ENCODE measurements at regions not wholly inside any gene's neighbourhood (a gene's known extent, or its start where the extent isn't known, plus 50 kb on each side); places are given as distances from the start of the nearest gene placed in this dataset.

- TF ChIP-seq CTCF (IDR thresholded peaks at IDR 0.05) (no peak), EZH2 (IDR thresholded peaks at IDR 0.05; ENCODE audit: borderline replicate concordance, insufficient read depth, low read depth, low read length, poor library complexity, severe bottlenecking) (no peak)
Observed at GRCh38 chr1:106659490-106660244, 396.8 kb upstream of the PRMT6 start.
